ENCODE measurements at regions not wholly inside any gene's neighbourhood (a gene's known extent, or its start where the extent isn't known, plus 50 kb on each side); places are given as distances from the start of the nearest gene placed in this dataset.

- CTCF ChIA-PET: no interaction called here
- BruUV-seq (replicated peaks): no TSS peak
- DNase-seq (ENCODE audit: unreplicated experiment): no peak
- POLR2A ChIA-PET: interaction anchor here (1.4 kb wide), 1 partner anchor 12 kb away, joined by 3 read pairs; no protein-coding TSS in a partner anchor
- Mint-ChIP-seq H3K27me3 (ENCODE audit: insufficient read depth, unreplicated experiment) (no peaks in the 10 kb centered on the region), H3K27ac (ENCODE audit: low read depth, unreplicated experiment) (peak overlapping the region; percentile 97), H3K4me3 (ENCODE audit: unreplicated experiment) (no peak overlapping the region), H3K9me3 (ENCODE audit: unreplicated experiment) (peaks cover 7% of the 10 kb centered on the region), H3K4me1 (ENCODE audit: insufficient read depth, unreplicated experiment) (peaks cover 17% of the 10 kb centered on the region), H3K36me3 (ENCODE audit: insufficient read depth, unreplicated experiment) (no peaks in the 10 kb centered on the region)
- intact Hi-C loops (cut with micrococcal nuclease): loop anchor here (5.0 kb wide), 1 partner anchor 34 kb away; no protein-coding TSS in a partner anchor
- no peak for TF ChIP-seq CTCF (IDR thresholded peaks at IDR 0.05; ENCODE audit: unreplicated experiment)
Observed at GRCh38 chr18:40878371-40878770, 1076.7 kb upstream of the PIK3C3 start.

GRCh38 chr18:40877096-40877495 is 1077.9 kb upstream of the PIK3C3 start:
- no peaks in the 10 kb centered on the region for H3K36me3 Mint-ChIP-seq (ENCODE audit: insufficient read depth, unreplicated experiment)
- peaks cover 17% of the 10 kb centered on the region for H3K4me1 Mint-ChIP-seq (ENCODE audit: insufficient read depth, unreplicated experiment)
- ChIA-PET POLR2A (interaction anchor here (0.9 kb wide), 1 partner anchor 9 kb away, joined by 3 read pairs; no protein-coding TSS in a partner anchor), CTCF (no interaction called here)
- peak; percentile 51 for DNase-seq (ENCODE audit: unreplicated experiment)
- intact Hi-C loops (cut with micrococcal nuclease): loop anchor here (5.0 kb wide), 1 partner anchor 35 kb away; no protein-coding TSS in a partner anchor
- no peak overlapping the region for H3K4me3 Mint-ChIP-seq (ENCODE audit: unreplicated experiment)
- H3K9me3 Mint-ChIP-seq (ENCODE audit: unreplicated experiment): peaks cover 4% of the 10 kb centered on the region
- H3K27me3 Mint-ChIP-seq (ENCODE audit: insufficient read depth, unreplicated experiment): no peaks in the 10 kb centered on the region
- TF ChIP-seq CTCF (IDR thresholded peaks at IDR 0.05; ENCODE audit: unreplicated experiment): no peak
- no TSS peak for BruUV-seq (replicated peaks)
- peak overlapping the region; percentile 97 for H3K27ac Mint-ChIP-seq (ENCODE audit: low read depth, unreplicated experiment)

- Mint-ChIP-seq H3K4me1 (ENCODE audit: insufficient read depth, unreplicated experiment) (peaks cover 17% of the 10 kb centered on the region), H3K27ac (ENCODE audit: low read depth, unreplicated experiment) (peak overlapping the region; percentile 73), H3K9me3 (ENCODE audit: unreplicated experiment) (peaks cover 7% of the 10 kb centered on the region), H3K36me3 (ENCODE audit: insufficient read depth, unreplicated experiment) (no peaks in the 10 kb centered on the region), H3K4me3 (ENCODE audit: unreplicated experiment) (no peak overlapping the region), H3K27me3 (ENCODE audit: insufficient read depth, unreplicated experiment) (no peaks in the 10 kb centered on the region)
- DNase-seq (ENCODE audit: unreplicated experiment): no peak
- no peak for TF ChIP-seq CTCF (IDR thresholded peaks at IDR 0.05; ENCODE audit: unreplicated experiment)
- BruUV-seq (replicated peaks): no TSS peak
- intact Hi-C loops (cut with micrococcal nuclease): loop anchor here (5.0 kb wide), 1 partner anchor 37 kb away; no protein-coding TSS in a partner anchor
- POLR2A ChIA-PET: interaction anchor here (0.6 to 1.3 kb wide), 2 partner anchors 23 to 356 kb away, joined by 3 read pairs; no protein-coding TSS in a partner anchor
- CTCF ChIA-PET: no interaction called here
Observed at GRCh38 chr18:40875101-40875615, 1079.9 kb upstream of the PIK3C3 start.

GRCh38 chr18:40874233-40874632 is 1080.8 kb upstream of the PIK3C3 start:
- peak overlapping the region; percentile 73 for H3K27ac Mint-ChIP-seq (ENCODE audit: low read depth, unreplicated experiment)
- no TSS peak for BruUV-seq (replicated peaks)

More at GRCh38 chr18:40874233-40874632, 1080.8 kb upstream of the PIK3C3 start:
- no peak for TF ChIP-seq CTCF (IDR thresholded peaks at IDR 0.05; ENCODE audit: unreplicated experiment)
- Mint-ChIP-seq H3K36me3 (ENCODE audit: insufficient read depth, unreplicated experiment) (no peaks in the 10 kb centered on the region), H3K27me3 (ENCODE audit: insufficient read depth, unreplicated experiment) (no peaks in the 10 kb centered on the region), H3K4me1 (ENCODE audit: insufficient read depth, unreplicated experiment) (peaks cover 17% of the 10 kb centered on the region), H3K9me3 (ENCODE audit: unreplicated experiment) (peaks cover 7% of the 10 kb centered on the region), H3K4me3 (ENCODE audit: unreplicated experiment) (no peak overlapping the region)
- intact Hi-C loops (cut with micrococcal nuclease): no loop called here
- DNase-seq (ENCODE audit: unreplicated experiment): peak; percentile 52
- ChIA-PET CTCF (interaction anchor here (0.6 kb wide), 1 partner anchor 318 kb away, joined by 3 read pairs; no protein-coding TSS in a partner anchor), POLR2A (interaction anchor here (0.7 kb wide), 1 partner anchor 698 kb away, joined by 3 read pairs; no protein-coding TSS in a partner anchor)

All from MCF 10A (cell line).